ENCODE measurements at regions not wholly inside any gene's neighbourhood (a gene's known extent, or its start where the extent isn't known, plus 50 kb on each side); places are given as distances from the start of the nearest gene placed in this dataset.

GRCh38 chr7:42743077-42743858, 168.6 kb downstream of the C7orf25 start:
- TF ChIP-seq JUNB (CRISPR knock-in tag; conservative IDR thresholded peaks at IDR 0.05), result no peak
- no peak for TF ChIP-seq MYC (IDR thresholded peaks at IDR 0.05; ENCODE audit: low read depth, low read length)
- TF ChIP-seq MYC (CRISPR knock-in tag; IDR thresholded peaks at IDR 0.05; ENCODE audit: borderline replicate concordance, low read depth), result no peak
- no peak for TF ChIP-seq FOXP1 (CRISPR knock-in tag; IDR thresholded peaks at IDR 0.05)
- no peak for TF ChIP-seq EZH2 (IDR thresholded peaks at IDR 0.05; ENCODE audit: borderline replicate concordance, low read depth, low read length)
- TF ChIP-seq SRF (CRISPR knock-in tag; IDR thresholded peaks at IDR 0.05), result no peak
- no peak for TF ChIP-seq ZNF592 (IDR thresholded peaks at IDR 0.05)
- TF ChIP-seq, protein P1, sequence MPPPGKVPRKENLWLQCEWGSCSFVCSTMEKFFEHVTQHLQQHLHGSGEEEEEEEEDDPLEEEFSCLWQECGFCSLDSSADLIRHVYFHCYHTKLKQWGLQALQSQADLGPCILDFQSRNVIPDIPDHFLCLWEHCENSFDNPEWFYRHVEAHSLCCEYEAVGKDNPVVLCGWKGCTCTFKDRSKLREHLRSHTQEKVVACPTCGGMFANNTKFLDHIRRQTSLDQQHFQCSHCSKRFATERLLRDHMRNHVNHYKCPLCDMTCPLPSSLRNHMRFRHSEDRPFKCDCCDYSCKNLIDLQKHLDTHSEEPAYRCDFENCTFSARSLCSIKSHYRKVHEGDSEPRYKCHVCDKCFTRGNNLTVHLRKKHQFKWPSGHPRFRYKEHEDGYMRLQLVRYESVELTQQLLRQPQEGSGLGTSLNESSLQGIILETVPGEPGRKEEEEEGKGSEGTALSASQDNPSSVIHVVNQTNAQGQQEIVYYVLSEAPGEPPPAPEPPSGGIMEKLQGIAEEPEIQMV (tag; conservative IDR thresholded peaks at IDR 0.05; ENCODE audit: low read depth), result no peak
- TF ChIP-seq EP300 (IDR thresholded peaks at IDR 0.05; ENCODE audit: low read length), result no peak
- no peak for TF ChIP-seq AFF4 (CRISPR knock-in tag; IDR thresholded peaks at IDR 0.05)
- TF ChIP-seq ZNF444 (CRISPR knock-in tag; IDR thresholded peaks at IDR 0.05), result no peak

All from K562 (cell line).